Adipocyte (in vitro differentiated cells): ENCODE measurements at regions not wholly inside any gene's neighbourhood (a gene's known extent, or its start where the extent isn't known, plus 50 kb on each side); places are given as distances from the start of the nearest gene placed in this dataset.

ENCODE experiments used
- DNase-seq: peaks from one replicate; pipeline ENCODE4 v3.0.0-alpha.2; 2015; ENCODE audit warnings: low read depth
- H3K27me3 ChIP-seq: replicated peaks from 2 replicates; pipeline ENCODE4 v1.7.0; 2013; ENCODE audit warnings: mild to moderate bottlenecking, low read length, moderate library complexity; ENCODE audit not compliant: control insufficient read depth, insufficient read depth
- H3K36me3 ChIP-seq: 2 replicates; pipeline ENCODE4 v1.7.0; 2013; ENCODE audit warnings: low read length, mild to moderate bottlenecking, moderate library complexity; ENCODE audit not compliant: control insufficient read depth, insufficient read depth, severe bottlenecking
- H3K4me1 ChIP-seq: 2 replicates; pipeline ENCODE4 v1.7.0; 2013; ENCODE audit warnings: mild to moderate bottlenecking, low read length, moderate library complexity; ENCODE audit not compliant: control insufficient read depth, insufficient read depth
- H3K4me3 ChIP-seq: 2 replicates; pipeline ENCODE4 v1.7.0; 2013; ENCODE audit warnings: mild to moderate bottlenecking, low read length, moderate library complexity
- H3K9ac ChIP-seq: 2 replicates; pipeline ENCODE4 v1.7.0; 2013; ENCODE audit warnings: mild to moderate bottlenecking, low read length, moderate library complexity
- H3K9me3 ChIP-seq: 2 replicates; pipeline ENCODE4 v1.7.0; 2013; ENCODE audit warnings: mild to moderate bottlenecking, low read length, moderate library complexity; ENCODE audit not compliant: control insufficient read depth

- Histone ChIP-seq H3K4me1 (no peaks in the 10 kb centered on the region), H3K9ac (no peak overlapping the region), H3K27me3 (no peaks in the 10 kb centered on the region), H3K4me3 (no peak overlapping the region), H3K9me3 (peaks cover 4% of the 10 kb centered on the region), H3K36me3 (no peaks in the 10 kb centered on the region)
- no peak for DNase-seq
Observed at GRCh38 chr18:51463483-51464136, 266.1 kb upstream of the MEX3C start.

GRCh38 chr18:51478908-51479307, 281.4 kb upstream of the MEX3C start:
- no peak overlapping the region for H3K9ac ChIP-seq
- no peaks in the 10 kb centered on the region for H3K9me3 ChIP-seq
- H3K4me1 ChIP-seq = no peaks in the 10 kb centered on the region
- no peaks in the 10 kb centered on the region for H3K36me3 ChIP-seq
- no peak overlapping the region for H3K4me3 ChIP-seq
- H3K27me3 ChIP-seq = no peaks in the 10 kb centered on the region
- no peak for DNase-seq

- H3K27me3 ChIP-seq = no peaks in the 10 kb centered on the region
- no peaks in the 10 kb centered on the region for H3K4me1 ChIP-seq
- no peak overlapping the region for H3K9ac ChIP-seq
- no peak for DNase-seq
- no peak overlapping the region for H3K4me3 ChIP-seq
- no peaks in the 10 kb centered on the region for H3K36me3 ChIP-seq
- no peaks in the 10 kb centered on the region for H3K9me3 ChIP-seq
Observed at GRCh38 chr18:51479736-51480135, 282.3 kb upstream of the MEX3C start.

- Histone ChIP-seq H3K9ac (no peak overlapping the region), H3K4me3 (no peak overlapping the region), H3K9me3 (no peaks in the 10 kb centered on the region), H3K27me3 (no peaks in the 10 kb centered on the region), H3K4me1 (no peaks in the 10 kb centered on the region), H3K36me3 (no peaks in the 10 kb centered on the region)
- no peak for DNase-seq
Observed at GRCh38 chr18:51480407-51481261, 283.2 kb upstream of the MEX3C start.

- DNase-seq = no peak
- no peaks in the 10 kb centered on the region for H3K27me3 ChIP-seq
- no peaks in the 10 kb centered on the region for H3K36me3 ChIP-seq
Observed at GRCh38 chr18:51486735-51487366, 289.4 kb upstream of the MEX3C start.

GRCh38 chr18:51490417-51490816, 292.9 kb upstream of the MEX3C start:
- Histone ChIP-seq H3K36me3 (no peaks in the 10 kb centered on the region), H3K27me3 (no peaks in the 10 kb centered on the region), H3K4me1 (no peaks in the 10 kb centered on the region), H3K4me3 (no peak overlapping the region), H3K9me3 (no peaks in the 10 kb centered on the region), H3K9ac (no peak overlapping the region)
- DNase-seq = no peak

More at GRCh38 chr18:51486735-51487366, 289.4 kb upstream of the MEX3C start:
- H3K9me3 ChIP-seq = no peaks in the 10 kb centered on the region
- H3K4me3 ChIP-seq = no peak overlapping the region
- H3K9ac ChIP-seq = no peak overlapping the region
- no peaks in the 10 kb centered on the region for H3K4me1 ChIP-seq

- Histone ChIP-seq H3K36me3 (no peaks in the 10 kb centered on the region), H3K9ac (no peak overlapping the region), H3K9me3 (no peaks in the 10 kb centered on the region), H3K4me1 (no peaks in the 10 kb centered on the region), H3K27me3 (no peaks in the 10 kb centered on the region), H3K4me3 (no peak overlapping the region)
- DNase-seq = no peak
Observed at GRCh38 chr18:51490860-51491259, 293.4 kb upstream of the MEX3C start.

GRCh38 chr18:51491678-51492372, 294.3 kb upstream of the MEX3C start:
- H3K4me3 ChIP-seq = no peak overlapping the region

GRCh38 chr18:51498085-51498855, 300.8 kb upstream of the MEX3C start:
- Histone ChIP-seq H3K36me3 (no peaks in the 10 kb centered on the region), H3K9me3 (no peaks in the 10 kb centered on the region), H3K4me3 (no peak overlapping the region), H3K27me3 (no peaks in the 10 kb centered on the region), H3K4me1 (no peaks in the 10 kb centered on the region), H3K9ac (no peak overlapping the region)
- DNase-seq = no peak

More at GRCh38 chr18:51491678-51492372, 294.3 kb upstream of the MEX3C start:
- Histone ChIP-seq H3K27me3 (no peaks in the 10 kb centered on the region), H3K4me1 (no peaks in the 10 kb centered on the region), H3K36me3 (no peaks in the 10 kb centered on the region), H3K9me3 (no peaks in the 10 kb centered on the region), H3K9ac (no peak overlapping the region)
- DNase-seq = no peak

GRCh38 chr18:51503351-51503750, 305.9 kb upstream of the MEX3C start:
- Histone ChIP-seq H3K27me3 (no peaks in the 10 kb centered on the region), H3K9me3 (peaks cover 5% of the 10 kb centered on the region), H3K4me3 (no peak overlapping the region), H3K9ac (no peak overlapping the region), H3K36me3 (no peaks in the 10 kb centered on the region), H3K4me1 (no peaks in the 10 kb centered on the region)
- DNase-seq = no peak
